OCI-LY7 (cell line): ENCODE measurements at regions not wholly inside any gene's neighbourhood (a gene's known extent, or its start where the extent isn't known, plus 50 kb on each side); places are given as distances from the start of the nearest gene placed in this dataset.

Experiments
- BruUV-seq: library from RNA; stranded (reverse); fragments of 400-500 nt; replicated peaks from 2 replicates; lab custom pipeline; 2021; lab: Mats Ljungman, UMichigan
- CTCF ChIA-PET: fragments of 300-600 bp; sonication (Branson Sonifier 250); formaldehyde crosslinking; loops from one replicate; lab custom pipeline; 2022; ENCODE audit warnings: antibody characterized with exemption; ENCODE audit not compliant: unreplicated experiment; lab: Charles Lee
- POLR2A ChIA-PET: fragments of 300-600 bp; sonication (Branson Sonifier 250); formaldehyde crosslinking; loops from one replicate; lab custom pipeline; 2022; ENCODE audit warnings: antibody characterized with exemption; lab: Charles Lee
- DNase-seq: peaks from one replicate; pipeline ENCODE4 v3.0.0-alpha.2; 2015; ENCODE audit warnings: low spot score
- H2AFZ ChIP-seq: fragments of 200-600 bp; sonication (generic), shearing (Covaris generic); 2 replicates; pipeline ENCODE4 v1.6.1; 2014; ENCODE audit warnings: mild to moderate bottlenecking, antibody characterized with exemption, low read length, moderate library complexity
- H3K27ac ChIP-seq: fragments of 200-600 bp; sonication (generic); 2 replicates; pipeline ENCODE4 v1.5.1; 2014; ENCODE audit warnings: mixed run types, low read depth, mild to moderate bottlenecking, moderate library complexity, low read length, inconsistent platforms; ENCODE audit not compliant: poor library complexity, severe bottlenecking
- H3K36me3 ChIP-seq: fragments of 200-600 bp; sonication (generic); 2 replicates; pipeline ENCODE4 v1.6.1; 2014; ENCODE audit warnings: mild to moderate bottlenecking, antibody characterized with exemption, low read length, moderate library complexity, mixed read lengths; ENCODE audit not compliant: insufficient read depth
- H3K4me1 ChIP-seq: fragments of 200-600 bp; sonication (generic); 2 replicates; pipeline ENCODE4 v1.5.1; 2014; ENCODE audit warnings: mild to moderate bottlenecking, low read length; ENCODE audit not compliant: insufficient read depth, poor library complexity, severe bottlenecking
- H3K4me2 ChIP-seq: fragments of 200-600 bp; sonication (generic); 2 replicates; pipeline ENCODE4 v1.6.1; 2014; ENCODE audit warnings: mild to moderate bottlenecking, low read length
- H3K4me3 ChIP-seq: fragments of 200-600 bp; sonication (generic); 2 replicates; pipeline ENCODE4 v1.5.1; 2014; ENCODE audit warnings: mild to moderate bottlenecking, low read depth, low read length; ENCODE audit not compliant: poor library complexity, severe bottlenecking
- H3K79me2 ChIP-seq: fragments of 200-600 bp; sonication (generic); 2 replicates; pipeline ENCODE4 v1.6.1; 2016; ENCODE audit warnings: low read depth, mild to moderate bottlenecking, low read length, moderate library complexity, mixed read lengths; ENCODE audit not compliant: insufficient read depth
- H3K9me2 ChIP-seq: fragments of 200-600 bp; sonication (generic); 2 replicates; pipeline ENCODE4 v1.6.1; 2016; ENCODE audit warnings: mild to moderate bottlenecking, low read length, mixed read lengths; ENCODE audit not compliant: insufficient read depth
- H3K9me3 ChIP-seq: fragments of 200-600 bp; sonication (generic); 2 replicates; pipeline ENCODE4 v1.6.1; 2014; ENCODE audit warnings: mild to moderate bottlenecking, mixed run types, low read length, mixed read lengths
- H4K20me1 ChIP-seq: fragments of 200-600 bp; sonication (generic); 2 replicates; pipeline ENCODE4 v1.6.1; 2014; ENCODE audit warnings: mild to moderate bottlenecking, antibody characterized with exemption, low read length, moderate library complexity, mixed read lengths; ENCODE audit not compliant: insufficient read depth
- EZH2phosphoT487 ChIP-seq: fragments of 200-600 bp; sonication (generic); IDR thresholded peaks from 2 replicates; pipeline ENCODE4 v1.6.1; 2018; ENCODE audit warnings: low read depth, borderline replicate concordance, mild to moderate bottlenecking, mixed run types, antibody characterized with exemption, low read length, moderate library complexity, mixed read lengths
- intact Hi-C: fragments of 100-400 bp; cut with micrococcal nuclease; formaldehyde crosslinking; loops from one replicate; pipeline ENCODE4 v1.10.0; 2022; ENCODE audit not compliant: unreplicated experiment
- TF ChIP-seq, protein P1 (sequence below): fragments of 200-600 bp; sonication (generic); conservative IDR thresholded peaks from 2 replicates; pipeline ENCODE4 v1.5.1; 2014; ENCODE audit warnings: mild to moderate bottlenecking, antibody characterized with exemption, low read length, moderate library complexity, mixed read lengths

- Histone ChIP-seq H3K79me2 (no peaks in the 10 kb centered on the region), H4K20me1 (no peaks in the 10 kb centered on the region), H3K27ac (no peak overlapping the region), H3K9me2 (no peaks in the 10 kb centered on the region), H3K4me1 (no peaks in the 10 kb centered on the region), H3K4me2 (no peak overlapping the region), H3K4me3 (no peak overlapping the region), H2AFZ (no peak overlapping the region), H3K9me3 (no peaks in the 10 kb centered on the region), H3K36me3 (no peaks in the 10 kb centered on the region)
- TF ChIP-seq, protein P1, sequence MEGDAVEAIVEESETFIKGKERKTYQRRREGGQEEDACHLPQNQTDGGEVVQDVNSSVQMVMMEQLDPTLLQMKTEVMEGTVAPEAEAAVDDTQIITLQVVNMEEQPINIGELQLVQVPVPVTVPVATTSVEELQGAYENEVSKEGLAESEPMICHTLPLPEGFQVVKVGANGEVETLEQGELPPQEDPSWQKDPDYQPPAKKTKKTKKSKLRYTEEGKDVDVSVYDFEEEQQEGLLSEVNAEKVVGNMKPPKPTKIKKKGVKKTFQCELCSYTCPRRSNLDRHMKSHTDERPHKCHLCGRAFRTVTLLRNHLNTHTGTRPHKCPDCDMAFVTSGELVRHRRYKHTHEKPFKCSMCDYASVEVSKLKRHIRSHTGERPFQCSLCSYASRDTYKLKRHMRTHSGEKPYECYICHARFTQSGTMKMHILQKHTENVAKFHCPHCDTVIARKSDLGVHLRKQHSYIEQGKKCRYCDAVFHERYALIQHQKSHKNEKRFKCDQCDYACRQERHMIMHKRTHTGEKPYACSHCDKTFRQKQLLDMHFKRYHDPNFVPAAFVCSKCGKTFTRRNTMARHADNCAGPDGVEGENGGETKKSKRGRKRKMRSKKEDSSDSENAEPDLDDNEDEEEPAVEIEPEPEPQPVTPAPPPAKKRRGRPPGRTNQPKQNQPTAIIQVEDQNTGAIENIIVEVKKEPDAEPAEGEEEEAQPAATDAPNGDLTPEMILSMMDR: no peak
- no peak for TF ChIP-seq EZH2phosphoT487
- no peak for DNase-seq
- ChIA-PET POLR2A (no interaction called here), CTCF (no interaction called here)
- intact Hi-C loops: no loop called here
- BruUV-seq: no TSS peak
Measured at GRCh38 chr12:48276621-48277020, 73.5 kb upstream of the OR10AD1 start.

GRCh38 chr12:48266826-48267225 lies 63.7 kb upstream of the OR10AD1 start:
- no TSS peak for BruUV-seq
- H3K79me2 ChIP-seq: no peaks in the 10 kb centered on the region
- no peaks in the 10 kb centered on the region for H3K9me2 ChIP-seq
- TF ChIP-seq EZH2phosphoT487: no peak
- TF ChIP-seq, protein P1: no peak
- no peak overlapping the region for H3K4me2 ChIP-seq
- ChIA-PET POLR2A (no interaction called here), CTCF (no interaction called here)
- no peaks in the 10 kb centered on the region for H3K4me1 ChIP-seq
- H3K27ac ChIP-seq: no peak overlapping the region
- no peak overlapping the region for H3K4me3 ChIP-seq
- no peaks in the 10 kb centered on the region for H3K9me3 ChIP-seq
- no peak overlapping the region for H2AFZ ChIP-seq
- no peaks in the 10 kb centered on the region for H4K20me1 ChIP-seq
- no peaks in the 10 kb centered on the region for H3K36me3 ChIP-seq
- no peak for DNase-seq
- intact Hi-C loops: no loop called here

DNA sequence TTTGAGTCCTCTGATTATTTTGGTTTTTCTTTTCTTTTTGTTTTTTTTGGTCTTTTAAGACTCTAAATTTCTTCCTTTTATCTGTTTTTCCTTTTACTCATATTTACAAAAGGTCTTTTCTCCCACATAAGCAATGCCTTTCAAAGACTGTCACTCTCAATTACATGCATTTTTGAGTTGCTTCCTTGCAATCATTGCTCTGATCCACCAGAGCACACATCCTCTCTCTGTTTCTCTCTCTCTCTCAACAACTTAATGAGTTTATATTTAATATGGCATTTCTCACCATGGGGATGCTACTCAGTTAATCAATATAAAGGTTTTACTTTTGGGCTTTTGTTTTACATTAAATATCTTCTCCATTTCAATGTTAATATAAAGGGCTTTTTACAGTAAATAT lies 62.7 kb upstream of the OR10AD1 start:
- Histone ChIP-seq H4K20me1 (no peaks in the 10 kb centered on the region), H3K9me3 (no peaks in the 10 kb centered on the region), H2AFZ (no peak overlapping the region), H3K4me1 (no peaks in the 10 kb centered on the region), H3K9me2 (no peaks in the 10 kb centered on the region), H3K79me2 (no peaks in the 10 kb centered on the region), H3K4me3 (no peak overlapping the region), H3K27ac (no peak overlapping the region), H3K36me3 (no peaks in the 10 kb centered on the region), H3K4me2 (no peak overlapping the region)
- intact Hi-C loops: no loop called here
- POLR2A ChIA-PET: no interaction called here
- no peak for DNase-seq
- no TSS peak for BruUV-seq
- CTCF ChIA-PET: no interaction called here
- no peak for TF ChIP-seq EZH2phosphoT487
- TF ChIP-seq, protein P1: no peak
